Astrocyte of the cerebellum (primary cell): ENCODE measurements at regions not wholly inside any gene's neighbourhood (a gene's known extent, or its start where the extent isn't known, plus 50 kb on each side); places are given as distances from the start of the nearest gene placed in this dataset.

ENCODE experiments used
- DNase-seq: peaks from one replicate; pipeline ENCODE4 v3.0.0-alpha.2; 2011; ENCODE audit warnings: low read depth
- H3K4me3 ChIP-seq: 2 replicates; pipeline ENCODE4 v1.5.1; 2011; ENCODE audit warnings: mild to moderate bottlenecking, low read depth, low read length, moderate library complexity
- in situ Hi-C: cut with HindIII; loops from 2 replicates; pipeline ENCODE4 v1.10.0; 2017; ENCODE audit warnings: low sequenced_read_pairs
- TF ChIP-seq, protein P1 (sequence below): IDR thresholded peaks from 2 replicates; pipeline ENCODE4 v1.5.1; 2012; ENCODE audit warnings: low read length, low read depth, moderate library complexity, mild to moderate bottlenecking; ENCODE audit errors: missing control alignments

DNA sequence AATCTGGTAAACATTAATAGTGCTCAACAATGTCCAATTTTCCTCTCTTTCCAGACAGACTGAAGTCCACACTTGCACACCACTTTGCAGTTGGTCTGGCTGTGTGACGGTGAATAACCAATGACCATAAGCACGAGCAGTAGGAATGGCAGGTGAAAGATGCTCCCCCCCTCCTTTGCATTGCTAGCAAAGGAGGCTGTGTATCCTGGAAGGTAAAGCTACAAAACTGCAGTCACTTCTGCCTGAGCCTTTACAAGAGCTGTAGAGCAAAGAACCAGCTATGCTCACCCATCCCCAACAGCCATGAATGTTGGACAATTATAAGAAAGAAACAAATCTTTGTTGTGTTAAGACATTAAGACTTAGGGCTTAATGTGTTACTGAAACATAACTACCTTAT lies 178.0 kb downstream of the IPMK start:
- no peak for DNase-seq
- H3K4me3 ChIP-seq, result no peak overlapping the region
- TF ChIP-seq, protein P1, sequence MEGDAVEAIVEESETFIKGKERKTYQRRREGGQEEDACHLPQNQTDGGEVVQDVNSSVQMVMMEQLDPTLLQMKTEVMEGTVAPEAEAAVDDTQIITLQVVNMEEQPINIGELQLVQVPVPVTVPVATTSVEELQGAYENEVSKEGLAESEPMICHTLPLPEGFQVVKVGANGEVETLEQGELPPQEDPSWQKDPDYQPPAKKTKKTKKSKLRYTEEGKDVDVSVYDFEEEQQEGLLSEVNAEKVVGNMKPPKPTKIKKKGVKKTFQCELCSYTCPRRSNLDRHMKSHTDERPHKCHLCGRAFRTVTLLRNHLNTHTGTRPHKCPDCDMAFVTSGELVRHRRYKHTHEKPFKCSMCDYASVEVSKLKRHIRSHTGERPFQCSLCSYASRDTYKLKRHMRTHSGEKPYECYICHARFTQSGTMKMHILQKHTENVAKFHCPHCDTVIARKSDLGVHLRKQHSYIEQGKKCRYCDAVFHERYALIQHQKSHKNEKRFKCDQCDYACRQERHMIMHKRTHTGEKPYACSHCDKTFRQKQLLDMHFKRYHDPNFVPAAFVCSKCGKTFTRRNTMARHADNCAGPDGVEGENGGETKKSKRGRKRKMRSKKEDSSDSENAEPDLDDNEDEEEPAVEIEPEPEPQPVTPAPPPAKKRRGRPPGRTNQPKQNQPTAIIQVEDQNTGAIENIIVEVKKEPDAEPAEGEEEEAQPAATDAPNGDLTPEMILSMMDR, result no peak
- in situ Hi-C loops, result no loop called here

DNA sequence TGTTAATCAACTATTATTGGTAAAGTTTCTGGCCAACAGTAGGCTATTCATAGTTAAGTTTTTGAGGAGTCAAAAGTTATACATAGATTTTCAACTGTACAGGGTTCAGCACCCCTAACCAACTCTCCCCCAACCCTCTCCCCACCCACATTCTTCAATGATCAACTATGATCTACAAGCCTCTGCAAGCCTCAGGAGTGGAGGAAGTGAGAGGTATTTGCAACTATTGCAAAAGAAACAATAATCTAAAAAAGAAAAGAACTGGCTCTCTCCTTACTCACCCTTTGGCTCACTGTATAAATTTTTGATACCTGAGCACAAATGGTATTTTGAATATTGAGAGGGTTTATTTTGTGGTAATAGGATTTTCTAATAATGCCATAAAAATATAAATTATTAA lies 179.8 kb downstream of the IPMK start:
- DNase-seq, result no peak
- in situ Hi-C loops, result no loop called here
- no peak overlapping the region for H3K4me3 ChIP-seq
- TF ChIP-seq, protein P1, result no peak

DNA sequence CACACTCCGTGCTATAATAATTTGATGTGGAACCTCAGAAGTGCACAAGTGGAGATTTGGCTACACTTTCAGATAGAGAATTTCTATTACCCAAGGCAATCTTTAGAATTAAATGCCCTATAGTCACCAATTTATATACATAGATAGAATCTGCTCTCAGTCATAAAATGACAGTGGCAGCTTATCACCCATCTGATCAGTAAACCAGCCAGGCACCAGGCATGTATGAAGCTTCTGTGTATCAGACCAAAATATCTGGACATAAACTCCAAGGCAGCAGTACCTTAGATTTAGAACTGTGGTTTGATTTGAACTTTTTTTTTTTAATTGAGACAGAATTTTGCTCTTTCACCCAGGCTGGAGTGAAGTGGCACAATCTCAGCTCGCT lies 180.9 kb downstream of the IPMK start:
- H3K4me3 ChIP-seq, result no peak overlapping the region
- in situ Hi-C loops, result no loop called here
- no peak for DNase-seq
- TF ChIP-seq, protein P1, result no peak

DNA sequence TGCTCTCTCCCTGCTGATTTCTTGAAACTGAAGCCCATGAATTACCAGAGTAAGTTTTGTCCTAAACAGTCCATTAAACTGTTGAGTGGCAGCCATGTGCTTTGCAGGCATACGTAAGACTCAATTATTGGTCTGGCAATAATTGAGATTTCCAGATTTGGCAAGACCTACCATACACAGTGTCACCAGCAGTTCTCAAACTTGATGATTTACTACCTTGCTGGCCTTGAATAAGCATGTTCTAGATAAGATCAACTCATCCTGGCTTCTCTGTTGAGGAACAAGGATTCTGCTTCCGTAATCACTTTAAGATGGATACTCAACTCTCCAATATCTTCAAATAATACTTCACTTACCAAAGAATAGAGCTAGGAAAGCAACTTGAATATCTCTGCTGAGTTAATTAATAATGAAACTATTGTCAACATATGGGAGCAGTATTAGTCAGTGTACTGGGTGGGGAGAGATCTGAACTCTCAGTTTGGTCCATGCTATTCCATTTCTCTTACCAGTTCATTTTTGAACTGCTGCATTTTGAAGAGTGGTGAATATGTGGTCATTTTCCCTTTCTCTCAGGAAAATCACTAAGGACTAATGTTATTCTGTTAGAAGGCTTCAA lies 181.4 kb downstream of the IPMK start:
- no peak for DNase-seq
- H3K4me3 ChIP-seq, result no peak overlapping the region
- in situ Hi-C loops, result no loop called here
- TF ChIP-seq, protein P1, result no peak

DNA sequence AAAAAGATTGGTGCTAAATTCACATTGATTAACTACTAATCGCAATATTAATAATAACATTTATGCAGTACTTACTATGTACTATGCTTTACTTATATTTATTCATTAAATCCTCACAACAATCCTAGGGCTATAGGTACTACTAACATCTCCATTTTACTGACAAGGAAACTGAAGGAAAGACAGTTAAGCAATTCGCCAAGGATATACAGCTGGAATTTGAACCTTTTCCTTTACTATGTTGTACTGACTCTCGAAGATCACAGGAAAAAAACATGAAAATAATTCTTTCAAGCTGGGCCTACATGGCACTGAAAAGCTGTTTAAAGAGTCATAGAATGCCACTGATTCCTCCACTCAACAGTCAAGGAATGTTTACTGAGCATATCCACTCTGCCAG lies 185.4 kb downstream of the IPMK start:
- in situ Hi-C loops, result no loop called here

DNA sequence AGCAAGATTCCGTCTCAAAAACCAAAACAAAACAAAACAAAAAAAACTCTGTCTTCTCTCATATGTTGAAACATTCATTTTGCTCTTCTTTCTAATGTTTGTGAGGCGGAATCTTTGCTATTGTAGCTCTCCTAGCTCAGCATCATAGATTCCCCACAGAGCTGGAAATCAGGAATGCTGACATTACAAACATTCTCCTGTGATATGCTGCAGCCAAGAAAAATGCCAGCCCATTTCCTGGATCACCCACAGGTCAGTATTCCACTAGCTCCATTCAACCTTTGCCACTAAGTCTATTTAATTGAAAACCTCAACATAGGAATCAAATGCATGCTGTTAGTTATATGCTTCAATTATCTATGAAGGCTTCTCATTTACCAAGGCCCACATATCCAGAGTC lies 186.3 kb downstream of the IPMK start:
- H3K4me3 ChIP-seq, result no peak overlapping the region
- in situ Hi-C loops, result no loop called here
- DNase-seq, result peak; percentile 11
- TF ChIP-seq, protein P1, result no peak

More for the DNA sequence above, 185.4 kb downstream of the IPMK start:
- no peak for DNase-seq
- H3K4me3 ChIP-seq, result no peak overlapping the region
- TF ChIP-seq, protein P1, result no peak
